A673 (cell line): ENCODE measurements at regions not wholly inside any gene's neighbourhood (a gene's known extent, or its start where the extent isn't known, plus 50 kb on each side); places are given as distances from the start of the nearest gene placed in this dataset.
"Not testable (repeated sequence)": the region's sequence is repeated elsewhere in the genome, so short reads cannot be mapped to it uniquely, and the experiment has no call there.

Experiments
- BruUV-seq: library from RNA; stranded (reverse); fragments of 400-500 nt; replicated peaks from 2 replicates; lab custom pipeline; 2021; lab: Mats Ljungman, UMichigan
- CTCF ChIA-PET: fragments of 300-600 bp; sonication (Branson Sonifier 250); formaldehyde crosslinking; loops from one replicate; lab custom pipeline; 2022; ENCODE audit warnings: antibody characterized with exemption; lab: Charles Lee
- POLR2A ChIA-PET: fragments of 300-600 bp; sonication (Branson Sonifier 250); formaldehyde crosslinking; loops from one replicate; lab custom pipeline; 2022; ENCODE audit warnings: antibody characterized with exemption; ENCODE audit not compliant: low non-redundant PET; lab: Charles Lee
- DNase-seq: peaks from one replicate; pipeline ENCODE4 v3.0.0-alpha.2; 2015; ENCODE audit warnings: low spot score
- H3K27ac ChIP-seq: fragments of 200-600 bp; sonication (generic); 2 replicates; pipeline ENCODE4 v1.5.1; 2016; ENCODE audit warnings: mixed run types, low read depth, mild to moderate bottlenecking, mixed read lengths, antibody characterized with exemption, low read length; ENCODE audit not compliant: poor library complexity, severe bottlenecking
- H3K27me3 ChIP-seq: fragments of 200-600 bp; sonication (generic); replicated peaks from 2 replicates; pipeline ENCODE4 v1.6.1; 2017; ENCODE audit warnings: mixed run types, low read depth, mild to moderate bottlenecking, mixed read lengths, antibody characterized with exemption, low read length; ENCODE audit not compliant: insufficient read depth, poor library complexity
- H3K36me3 ChIP-seq: fragments of 200-600 bp; sonication (generic); 2 replicates; pipeline ENCODE4 v1.6.1; 2016; ENCODE audit warnings: mixed run types, mild to moderate bottlenecking, mixed read lengths, antibody characterized with exemption, low read length; ENCODE audit not compliant: insufficient read depth, poor library complexity, severe bottlenecking
- H3K4me1 ChIP-seq: fragments of 200-600 bp; sonication (generic); 2 replicates; pipeline ENCODE4 v1.6.1; 2017; ENCODE audit warnings: mixed run types, mild to moderate bottlenecking, mixed read lengths, antibody characterized with exemption, low read length; ENCODE audit not compliant: insufficient read depth, poor library complexity, severe bottlenecking
- H3K4me3 ChIP-seq: fragments of 200-600 bp; sonication (generic); 2 replicates; pipeline ENCODE4 v1.5.1; 2016; ENCODE audit warnings: low read depth, mixed run types, mild to moderate bottlenecking, mixed read lengths, low read length; ENCODE audit not compliant: poor library complexity, severe bottlenecking
- H3K9me3 ChIP-seq: fragments of 200-600 bp; sonication (generic); 2 replicates; pipeline ENCODE4 v1.6.1; 2016; ENCODE audit warnings: mixed run types, low read depth, mild to moderate bottlenecking, mixed read lengths, antibody characterized with exemption, low read length; ENCODE audit not compliant: poor library complexity, severe bottlenecking
- CTCF ChIP-seq: fragments of 300-800, 200-600 bp; sonication (generic); conservative IDR thresholded peaks from 2 replicates; pipeline ENCODE4 v1.5.1; 2017; ENCODE audit warnings: low read depth, mild to moderate bottlenecking, antibody characterized with exemption, low read length, moderate library complexity, mixed read lengths
- EZH2 ChIP-seq: fragments of 200-600 bp; sonication (generic); IDR thresholded peaks from 2 replicates; pipeline ENCODE4 v1.6.1; 2017; ENCODE audit warnings: borderline replicate concordance, low read depth, mild to moderate bottlenecking, mixed read lengths, antibody characterized with exemption, low read length; ENCODE audit not compliant: poor library complexity, severe bottlenecking
- intact Hi-C: fragments of 100-400 bp; cut with micrococcal nuclease; formaldehyde crosslinking; loops from one replicate; pipeline ENCODE4 v1.10.0; 2022; ENCODE audit not compliant: unreplicated experiment

GRCh38 chr4:152180369-152180768, 355.5 kb downstream of the FBXW7 start:
- H3K27me3 ChIP-seq: no peaks in the 10 kb centered on the region
- H3K36me3 ChIP-seq: no peaks in the 10 kb centered on the region
- POLR2A ChIA-PET: no interaction called here
- no peaks in the 10 kb centered on the region for H3K9me3 ChIP-seq
- H3K4me1 ChIP-seq: no peaks in the 10 kb centered on the region
- TF ChIP-seq EZH2 (no peak), CTCF (no peak)
- no peak for DNase-seq
- H3K4me3 ChIP-seq: no peak overlapping the region
- intact Hi-C loops: no loop called here
- H3K27ac ChIP-seq: no peak overlapping the region
- no TSS peak for BruUV-seq
- CTCF ChIA-PET: no interaction called here

- BruUV-seq, H3K4me3 ChIP-seq, intact Hi-C loops, CTCF ChIA-PET, H3K27ac ChIP-seq, POLR2A ChIA-PET, DNase-seq, H3K4me1 ChIP-seq, H3K36me3 ChIP-seq, H3K9me3 ChIP-seq, H3K27me3 ChIP-seq: not testable (repeated sequence)
These were observed 358.4 kb downstream of the FBXW7 start for GRCh38 chr4:152177538-152177937.

- Histone ChIP-seq H3K36me3 (no peaks in the 10 kb centered on the region), H3K9me3 (no peaks in the 10 kb centered on the region), H3K27ac (no peak overlapping the region), H3K4me3 (no peak overlapping the region), H3K4me1 (no peaks in the 10 kb centered on the region), H3K27me3 (no peaks in the 10 kb centered on the region)
- CTCF ChIA-PET: no interaction called here
- POLR2A ChIA-PET: no interaction called here
- TF ChIP-seq CTCF: no peak
- TF ChIP-seq EZH2: no peak
- intact Hi-C loops: no loop called here
- no peak for DNase-seq
- BruUV-seq: no TSS peak
These were observed 359.2 kb downstream of the FBXW7 start for GRCh38 chr4:152176627-152177214.

- no peaks in the 10 kb centered on the region for H3K27me3 ChIP-seq
- BruUV-seq: no TSS peak
- DNase-seq: no peak
- no peak overlapping the region for H3K27ac ChIP-seq
- H3K4me1 ChIP-seq: no peaks in the 10 kb centered on the region
- no peaks in the 10 kb centered on the region for H3K9me3 ChIP-seq
- intact Hi-C loops: no loop called here
- ChIA-PET CTCF (no interaction called here), POLR2A (no interaction called here)
- TF ChIP-seq EZH2 (no peak), CTCF (no peak)
- no peaks in the 10 kb centered on the region for H3K36me3 ChIP-seq
- no peak overlapping the region for H3K4me3 ChIP-seq
These were observed 360.3 kb downstream of the FBXW7 start for GRCh38 chr4:152175586-152175985.
